NCI-H1092 treated with DMSO at 0.1 percent for 48 hours (cell line): ENCODE measurements at regions not wholly inside any gene's neighbourhood (a gene's known extent, or its start where the extent isn't known, plus 50 kb on each side); places are given as distances from the start of the nearest gene placed in this dataset.
"Not testable (repeated sequence)": the region's sequence is repeated elsewhere in the genome, so short reads cannot be mapped to it uniquely, and the experiment has no call there.

Experiments used
- DNase-seq: peaks from one replicate; lab custom pipeline; 2025; lab: John Stamatoyannopoulos, UW

DNA sequence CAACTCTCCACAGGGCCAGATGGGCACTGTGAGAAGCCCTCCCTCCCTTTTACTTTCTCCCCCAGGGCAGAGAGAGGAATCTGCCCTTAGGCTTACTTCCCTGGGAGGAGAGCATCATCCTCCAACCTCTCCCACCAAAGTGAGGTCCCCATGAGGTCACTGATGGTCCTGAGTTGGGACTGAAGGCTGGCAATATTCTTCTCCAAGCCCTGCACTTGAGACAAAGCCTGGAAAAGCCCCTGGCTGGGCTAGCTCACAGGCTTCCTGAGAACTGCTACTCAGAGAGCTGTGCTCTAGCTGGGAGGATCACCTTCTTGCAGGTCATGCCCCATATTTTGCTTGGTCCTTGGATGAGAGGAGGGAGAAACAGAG is 110.0 kb upstream of the MEF2A start:
- DNase-seq: no peak

DNA sequence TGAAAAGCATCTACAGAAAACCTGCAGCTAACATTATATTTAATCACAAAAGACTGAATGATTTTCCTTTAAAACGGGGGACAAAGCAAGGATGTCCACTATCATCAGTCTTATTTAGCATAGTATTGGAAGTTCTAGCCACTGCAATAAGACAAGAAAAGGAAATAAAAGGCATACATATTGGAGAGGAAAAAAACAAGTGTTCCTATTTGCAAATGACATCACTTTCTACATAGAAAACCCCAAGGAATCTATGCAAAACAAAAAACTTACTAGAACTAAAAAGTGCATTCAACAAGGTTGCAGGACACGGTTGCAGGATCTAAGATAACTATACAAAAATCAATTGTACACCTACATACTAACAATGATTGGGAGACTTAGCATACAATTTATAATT is 101.6 kb upstream of the MEF2A start:
- DNase-seq: no peak

DNA sequence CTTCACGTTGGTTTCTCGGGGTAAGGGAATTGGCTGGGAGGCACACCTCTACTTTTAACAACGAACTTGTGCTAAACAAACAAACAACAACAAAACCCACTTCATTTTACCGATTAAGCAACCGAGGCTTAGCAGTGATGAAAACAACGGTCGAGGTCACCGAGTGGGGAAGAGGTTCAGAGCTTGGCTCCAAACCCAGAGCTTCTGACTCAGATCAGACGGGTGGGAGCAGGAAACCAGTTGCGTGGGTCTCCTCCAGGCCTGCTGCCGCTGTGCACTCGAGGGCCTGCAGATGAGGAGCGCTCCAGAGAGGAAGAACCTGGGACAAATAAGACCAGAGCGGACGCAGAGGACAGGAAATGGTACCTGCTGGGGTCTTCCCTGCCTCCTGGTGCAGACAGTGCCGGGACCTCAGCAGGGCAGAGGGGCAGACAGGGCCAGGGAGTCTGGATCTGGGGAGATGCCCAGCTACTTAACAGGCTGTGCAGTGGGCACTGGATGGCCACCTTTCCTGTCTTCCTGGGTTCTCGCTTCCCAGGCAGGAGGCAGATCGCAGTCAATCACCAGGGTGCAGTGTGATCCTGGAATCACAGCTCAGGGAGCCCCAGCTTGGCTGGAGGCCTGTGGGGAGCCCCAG is 99.0 kb upstream of the MEF2A start:
- DNase-seq: no peak

DNA sequence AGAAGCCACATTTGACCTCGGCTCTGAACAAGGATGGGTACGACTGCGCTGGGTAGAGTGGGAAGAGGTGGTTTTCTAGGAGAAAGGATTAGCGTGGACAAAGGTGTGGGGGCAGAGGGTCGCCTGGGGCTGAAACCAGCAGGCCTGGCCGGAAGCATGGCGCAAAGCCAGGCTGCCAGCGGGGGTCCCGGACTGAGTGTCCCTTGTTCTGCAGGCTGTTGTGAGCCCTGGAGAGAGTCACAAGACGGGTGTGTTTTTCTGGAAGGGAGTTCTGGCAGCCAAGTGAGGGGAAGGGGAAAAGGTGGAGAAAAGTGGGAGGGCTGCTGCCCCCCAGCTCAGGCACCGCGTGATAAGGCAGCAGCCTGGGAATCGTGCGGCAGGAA is 98.5 kb upstream of the MEF2A start:
- DNase-seq: no peak

DNA sequence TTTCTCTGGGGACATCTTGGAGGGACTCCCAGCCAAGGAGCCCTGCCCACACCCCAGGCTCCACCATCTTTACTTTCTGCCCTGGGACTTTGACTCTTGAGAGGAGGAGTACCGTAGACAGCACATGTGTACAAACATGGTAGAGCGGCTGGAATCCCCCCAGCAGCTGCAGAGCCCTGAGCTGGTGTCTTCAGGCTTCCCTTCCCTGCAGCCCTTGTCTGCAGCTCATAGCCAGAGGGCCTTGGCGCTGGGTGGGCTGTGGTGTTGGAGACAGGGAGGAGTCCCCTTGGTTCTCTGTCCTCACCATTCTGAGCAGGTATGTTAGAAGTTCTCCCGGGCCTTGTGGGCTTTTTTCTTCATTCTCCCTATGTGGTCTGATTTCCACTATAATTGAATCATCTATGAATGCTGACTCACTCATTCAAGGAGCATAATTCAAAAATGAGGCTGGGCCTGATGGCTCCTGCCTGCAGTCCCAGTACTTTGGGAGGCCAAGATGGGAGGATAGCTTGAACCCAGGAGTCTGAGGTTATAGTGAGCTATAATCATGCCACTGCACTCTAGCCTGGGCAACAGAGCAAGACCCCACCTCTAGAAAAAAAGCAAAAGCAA is 97.8 kb upstream of the MEF2A start:
- DNase-seq: no peak

DNA sequence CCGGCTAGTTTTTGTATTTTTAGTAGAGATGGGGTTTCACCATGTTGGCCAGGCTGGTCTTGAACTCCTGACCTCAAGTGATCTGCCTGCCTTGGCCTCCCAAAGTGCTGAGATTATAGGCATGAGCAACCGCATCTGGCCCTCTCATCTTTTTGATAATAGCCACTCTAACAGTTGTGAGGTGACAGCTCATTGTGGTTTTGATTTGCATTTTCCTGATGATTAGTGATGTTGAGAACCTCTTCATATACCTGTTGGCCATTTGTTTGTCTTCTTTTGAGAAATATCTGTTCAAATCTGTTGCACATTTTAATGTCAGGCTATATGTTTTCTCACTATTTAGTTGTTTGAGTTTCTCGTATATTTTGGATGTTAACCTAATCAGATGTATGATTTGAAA is 95.6 kb upstream of the MEF2A start:
- DNase-seq: not testable (repeated sequence)

DNA sequence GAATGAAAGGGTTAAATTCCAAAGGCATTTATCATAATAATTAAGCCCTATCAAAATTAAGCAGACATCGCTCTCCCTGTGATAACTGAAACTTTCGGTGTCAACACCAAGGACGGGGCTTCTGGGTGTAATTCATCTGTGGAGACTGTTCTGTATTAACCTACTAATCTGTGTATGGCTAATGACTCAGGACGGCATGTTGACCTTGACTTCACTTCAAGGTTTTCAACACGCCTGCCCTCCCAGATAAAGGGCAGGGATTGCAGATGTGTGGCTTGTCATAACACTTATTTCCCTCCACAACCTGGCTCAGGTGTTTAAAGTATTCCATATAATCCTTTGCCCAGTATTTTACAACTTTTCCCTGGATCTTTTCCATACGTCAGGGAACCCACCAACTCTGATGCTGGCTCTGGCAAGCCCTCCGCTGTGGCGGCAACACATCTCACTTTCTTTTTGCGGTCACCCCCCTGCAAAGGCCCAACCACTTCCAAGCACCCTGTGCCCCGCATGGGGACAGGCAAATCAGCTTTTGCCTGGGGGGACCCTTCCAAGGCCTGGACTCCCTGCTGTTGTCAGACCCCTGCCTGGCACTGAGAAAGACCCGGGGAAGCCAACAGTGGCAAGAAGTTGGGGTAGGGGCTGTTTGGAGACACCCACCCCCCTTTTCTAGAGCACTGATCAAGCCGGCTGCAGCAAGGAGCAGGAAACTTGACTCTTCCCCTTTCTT is 93.2 kb upstream of the MEF2A start:
- DNase-seq: no peak

DNA sequence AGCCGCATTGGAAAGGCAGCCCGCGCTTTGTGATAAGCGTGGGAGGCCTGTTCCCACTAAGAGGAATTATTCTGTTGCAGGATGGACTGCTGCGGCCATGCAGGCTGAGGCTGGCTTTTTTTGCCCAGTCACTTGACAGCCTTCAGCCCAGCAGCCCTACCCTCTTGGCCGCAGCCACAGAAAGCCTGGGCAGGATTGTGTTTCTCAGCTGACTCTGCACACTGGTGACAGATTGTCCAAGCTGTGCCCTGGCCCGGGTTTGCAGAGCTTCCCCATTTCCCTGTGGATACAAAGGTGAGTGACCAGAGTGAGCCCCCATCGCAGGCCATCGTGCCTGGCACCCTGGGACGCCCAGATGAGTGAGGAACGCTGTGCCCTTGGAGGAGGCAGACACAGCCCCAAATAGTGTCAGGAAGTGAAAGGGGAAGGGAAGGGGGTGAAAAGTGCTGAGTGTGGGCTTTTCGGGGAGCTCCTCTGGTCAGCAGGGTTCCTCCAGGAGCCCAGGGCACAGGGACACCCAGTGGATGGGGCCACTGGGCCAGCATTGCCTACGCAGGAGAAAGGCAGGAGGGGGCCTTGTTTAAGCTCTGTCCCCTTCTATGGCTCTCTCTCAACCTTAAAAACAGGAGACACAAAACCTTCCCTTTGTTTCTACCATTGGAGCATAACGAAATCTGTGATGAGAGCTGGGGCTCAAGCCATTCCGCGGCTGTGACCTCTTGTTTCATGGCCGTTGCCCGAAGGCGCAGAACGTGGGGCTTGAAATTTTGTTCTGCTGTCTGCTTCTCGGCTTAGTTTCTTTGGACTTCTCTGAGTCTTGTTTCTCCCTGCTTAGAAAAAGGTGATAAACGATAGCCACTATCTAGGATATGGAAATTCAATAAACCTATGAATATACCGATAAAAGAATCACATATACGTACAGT is 91.5 kb upstream of the MEF2A start:
- no peak for DNase-seq

DNA sequence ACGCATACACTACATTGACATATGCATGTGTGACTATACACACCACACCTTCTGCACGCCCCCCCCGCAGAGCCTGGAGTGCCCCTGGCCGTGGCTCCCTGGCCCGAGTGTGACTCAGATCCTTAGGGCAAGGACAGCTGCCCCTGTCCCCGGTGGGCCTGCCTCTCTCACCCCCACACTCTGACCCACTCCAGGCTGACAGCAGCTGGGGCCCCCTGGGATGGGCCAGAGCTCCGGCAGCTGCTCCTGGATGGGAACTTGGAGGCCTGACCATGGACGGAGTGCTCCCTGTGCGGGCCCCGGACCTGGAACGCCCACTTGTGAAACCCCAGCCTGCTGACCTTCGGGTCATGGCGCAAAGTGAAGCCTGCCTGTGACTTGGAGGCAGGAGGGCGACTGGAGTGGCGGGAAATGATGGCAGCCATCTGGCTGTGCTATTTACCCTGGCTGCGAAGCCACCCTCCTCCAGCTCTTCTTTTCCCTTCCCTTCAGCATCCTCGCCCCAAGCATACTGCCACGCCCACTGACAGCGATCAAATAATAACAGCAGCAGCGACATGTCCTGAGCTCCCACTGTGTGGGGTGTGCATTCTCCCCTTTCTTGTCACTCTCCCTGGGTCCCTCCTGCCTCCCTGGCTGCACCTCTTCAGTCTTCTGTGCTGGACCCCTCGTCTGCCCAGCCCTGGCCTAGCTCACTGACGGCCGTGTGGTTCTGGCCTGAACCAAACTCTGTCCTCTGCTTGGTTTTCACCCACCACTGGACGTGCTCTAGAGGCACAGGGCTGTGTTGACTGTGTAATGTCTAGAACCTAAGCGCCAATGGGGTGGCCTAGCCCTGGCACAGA is 90.7 kb upstream of the MEF2A start:
- no peak for DNase-seq

DNA sequence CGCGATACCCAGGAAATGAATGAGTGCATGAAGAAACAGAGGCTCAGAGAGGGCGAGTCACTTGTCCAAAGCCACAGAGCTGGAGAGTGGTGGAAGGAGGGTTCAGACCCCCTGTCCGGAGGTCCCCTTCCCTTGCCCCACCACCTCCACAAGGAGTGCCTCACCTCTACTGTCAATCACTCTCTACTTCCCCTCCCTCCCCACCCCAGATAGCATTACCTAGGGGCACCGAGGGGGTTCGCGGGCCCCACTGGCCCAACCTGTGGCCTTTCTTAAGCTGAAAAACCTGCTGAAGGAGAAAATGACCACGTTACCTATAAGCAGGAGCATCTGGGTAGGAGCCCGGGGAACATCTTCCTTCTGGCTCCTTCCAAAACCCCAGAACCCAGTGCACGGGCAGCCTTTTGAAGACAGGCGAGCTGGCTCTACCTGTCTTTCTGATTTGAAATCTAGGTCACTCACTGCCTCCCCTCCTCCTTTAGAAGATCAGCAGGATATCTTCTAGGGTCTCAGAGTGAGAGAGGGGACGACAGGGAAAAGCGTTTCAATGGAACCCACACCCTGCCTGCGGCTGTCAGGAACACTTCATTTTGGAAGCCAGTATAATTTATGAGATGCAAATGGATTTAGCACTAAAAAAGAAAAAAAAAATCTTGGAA is 89.9 kb upstream of the MEF2A start:
- no peak for DNase-seq

DNA sequence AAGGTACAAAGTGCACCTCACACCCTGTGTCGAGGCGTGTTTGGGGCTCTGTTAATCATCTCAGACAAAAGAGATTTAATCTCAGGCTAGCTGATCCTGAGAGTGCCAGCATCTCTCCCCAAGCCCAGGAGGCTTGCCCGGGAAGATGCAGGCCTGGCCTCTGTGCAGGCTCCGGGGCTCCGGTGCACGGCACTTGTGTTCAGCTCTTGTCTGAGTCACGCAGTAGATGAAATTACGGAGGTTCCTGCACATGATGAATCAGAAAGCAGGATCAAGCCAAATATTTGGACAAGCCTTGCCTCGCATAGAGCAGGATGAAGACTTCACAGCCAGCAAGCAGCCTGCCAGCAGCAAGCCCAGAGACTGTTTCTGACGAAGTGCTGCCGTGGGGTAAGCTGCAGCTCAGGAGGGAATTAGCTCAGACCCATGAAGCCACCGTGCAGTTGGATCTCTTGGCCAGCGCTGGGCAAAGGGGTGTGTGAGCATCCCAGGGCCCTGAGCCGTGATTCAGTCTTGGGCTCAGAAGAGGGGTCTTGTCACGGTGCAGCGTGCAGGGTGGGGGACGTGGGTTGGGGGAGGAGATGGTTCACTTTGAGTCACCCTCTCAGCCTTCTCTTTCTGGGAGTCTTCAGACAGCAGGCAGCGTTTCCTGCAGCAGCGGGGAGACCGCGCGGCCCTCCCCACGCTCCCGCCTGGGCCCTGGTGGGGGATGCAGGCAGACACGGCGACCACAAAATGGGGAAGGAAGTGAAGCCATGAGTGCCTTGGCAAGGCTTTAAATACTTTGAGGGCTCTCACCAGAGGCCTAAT is 89.2 kb upstream of the MEF2A start:
- DNase-seq: no peak

DNA sequence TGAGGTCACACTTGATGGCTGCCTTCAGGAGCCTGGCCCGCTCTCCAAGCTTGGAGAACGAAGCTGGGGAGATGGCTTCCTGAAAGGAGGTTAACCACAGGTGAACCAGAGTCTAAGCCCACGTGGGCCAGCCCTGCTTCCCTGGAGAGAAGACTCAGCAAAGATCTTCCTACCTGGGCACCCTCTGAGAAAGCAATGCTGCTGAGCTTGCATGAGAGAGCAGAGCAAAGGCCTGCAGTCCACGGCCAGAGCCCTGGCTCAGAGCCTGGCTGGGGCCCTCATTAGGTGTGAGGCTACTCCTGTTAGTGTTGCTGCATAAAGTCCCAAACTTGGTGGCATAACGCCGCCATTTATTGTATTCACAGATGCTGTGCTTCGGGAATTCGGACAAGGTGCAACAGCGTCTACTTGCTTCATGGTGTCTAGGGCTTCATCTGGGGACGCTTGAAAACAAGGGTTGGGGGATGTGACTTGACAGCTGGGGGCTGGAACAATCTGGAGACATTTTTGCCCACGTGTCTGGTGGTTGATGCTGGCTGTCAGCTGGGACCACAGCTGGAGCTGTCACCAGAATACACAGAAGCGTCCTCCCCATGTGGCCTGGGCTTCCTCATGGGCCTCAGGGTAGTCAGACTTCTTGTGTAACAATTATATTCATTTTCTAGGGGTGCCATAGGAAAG is 87.9 kb upstream of the MEF2A start:
- DNase-seq: no peak

DNA sequence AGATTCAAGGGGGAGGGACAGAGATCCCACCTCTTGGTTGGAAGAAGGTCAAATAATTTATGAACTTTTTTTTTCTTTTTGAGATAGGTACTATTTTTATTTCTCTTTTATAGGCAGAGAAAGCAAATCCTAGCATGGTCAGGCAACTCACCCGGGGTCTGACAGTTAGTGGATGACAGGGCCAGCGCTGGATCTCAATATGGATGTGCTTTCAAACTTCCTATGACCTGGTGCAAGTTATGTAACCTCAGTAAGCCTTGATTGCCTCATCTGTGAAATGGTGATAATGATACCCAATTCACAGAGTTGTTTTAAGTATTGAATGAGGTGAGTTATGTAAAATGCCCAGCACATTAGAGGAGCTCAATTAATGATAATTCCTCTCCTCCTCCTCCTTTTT is 86.8 kb upstream of the MEF2A start:
- DNase-seq: no peak

DNA sequence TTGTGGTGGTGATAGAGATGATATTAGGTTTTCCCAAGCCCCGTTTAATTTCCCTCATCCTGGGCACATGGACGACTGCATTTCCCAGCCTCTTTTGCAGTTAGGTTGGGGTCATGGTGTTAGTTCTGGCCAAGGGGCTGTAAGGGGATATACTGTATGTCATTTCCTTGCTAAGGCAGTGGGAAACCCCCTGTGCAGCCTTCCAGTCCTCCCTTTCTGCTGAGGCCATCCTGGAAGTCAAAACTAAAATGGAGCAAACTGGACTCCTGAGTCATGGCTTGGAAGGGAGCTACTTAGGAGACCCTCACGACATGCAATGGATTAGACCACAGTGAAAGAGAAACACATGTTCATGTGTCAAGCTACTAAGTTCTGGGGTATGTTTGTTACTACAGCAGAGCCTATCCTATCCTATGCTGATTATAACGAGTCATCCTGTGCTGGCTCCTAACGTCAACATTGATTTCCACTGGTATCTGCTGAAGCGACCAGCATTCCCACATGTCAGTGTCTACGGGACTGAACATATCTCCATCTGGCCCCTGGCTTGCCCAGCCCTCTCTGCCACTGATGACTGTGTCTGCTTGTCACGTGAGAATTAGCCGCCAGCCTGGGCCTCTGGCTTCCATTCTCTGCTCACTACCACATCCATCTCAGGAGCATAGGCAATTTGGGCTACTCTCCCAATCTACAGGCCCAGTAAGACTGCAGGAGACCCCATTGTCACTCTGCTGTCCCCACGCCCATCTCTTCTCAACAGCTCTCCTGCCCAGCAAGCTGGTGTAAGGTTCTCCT is 85.6 kb upstream of the MEF2A start:
- no peak for DNase-seq

DNA sequence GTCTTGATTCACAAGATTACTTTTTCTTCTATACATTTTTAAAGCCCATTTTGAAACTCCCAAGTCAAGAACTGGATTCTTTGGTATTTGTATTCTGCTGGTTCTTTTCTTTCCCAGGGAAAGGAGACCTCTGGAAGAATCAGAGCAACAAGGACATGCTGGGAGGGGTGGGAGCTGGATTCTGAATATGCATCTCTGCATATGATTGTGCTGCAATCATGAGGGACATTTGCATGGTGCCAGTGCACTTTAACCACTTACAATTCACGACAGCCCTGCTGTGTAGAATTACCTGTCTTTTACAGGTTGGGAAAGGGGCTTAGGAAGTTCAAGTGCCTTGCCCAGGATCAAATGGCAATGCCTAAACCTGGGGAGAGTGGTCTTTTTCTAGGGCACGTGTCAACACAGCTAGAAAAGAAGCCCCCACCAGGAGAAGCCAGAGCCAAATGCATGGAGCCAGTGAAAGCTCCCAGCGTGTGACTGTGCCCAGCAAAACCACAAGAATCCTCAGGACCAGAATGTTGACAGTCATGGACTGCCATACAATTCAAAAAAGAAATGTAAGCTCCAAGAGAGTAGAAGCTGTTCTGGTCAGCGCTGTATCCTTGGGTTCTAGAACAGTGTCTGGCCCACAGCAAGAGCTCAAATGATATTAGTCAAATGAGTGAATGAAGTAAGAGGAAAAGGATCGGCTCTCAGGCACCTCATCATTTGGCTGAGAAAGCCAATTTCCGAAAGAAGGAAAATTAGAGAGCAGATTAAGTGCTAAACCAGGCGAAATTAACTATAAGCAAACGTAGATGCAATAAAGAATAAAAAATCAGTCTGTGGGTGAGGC is 84.5 kb upstream of the MEF2A start:
- no peak for DNase-seq

DNA sequence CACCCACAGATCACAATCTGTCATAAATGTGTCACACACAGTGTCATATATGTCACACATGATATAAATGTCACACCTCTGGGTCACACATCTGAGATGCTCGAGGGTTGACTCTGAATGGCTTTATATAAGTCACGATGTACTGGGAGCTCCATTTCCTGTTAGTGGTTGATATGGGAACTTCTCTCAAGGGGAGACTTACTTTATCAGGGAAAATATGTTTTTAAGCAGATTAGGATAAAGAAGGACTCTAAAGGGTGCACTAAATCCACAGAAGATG is 83.9 kb upstream of the MEF2A start:
- DNase-seq: no peak

DNA sequence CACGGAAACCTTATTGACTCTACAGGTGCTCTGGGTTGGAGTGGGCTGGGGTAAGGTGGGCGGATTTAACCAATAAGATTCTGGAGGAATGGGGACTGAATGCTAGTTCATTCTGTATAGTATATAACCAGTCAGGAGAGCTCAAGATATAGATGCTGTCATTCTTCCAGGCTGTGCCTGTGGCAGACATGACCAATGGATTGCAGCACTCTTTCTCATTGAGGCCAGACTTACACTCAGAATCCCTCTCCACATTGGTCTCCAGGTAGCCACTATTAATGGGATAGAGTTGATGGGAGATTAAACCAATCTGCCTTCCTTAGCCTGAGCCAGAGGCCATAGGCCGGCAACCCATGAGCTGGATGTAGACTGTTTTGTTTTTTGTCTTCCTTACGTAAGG is 82.8 kb upstream of the MEF2A start:
- DNase-seq: no peak
